Activated T-cell treated with anti-CD3 and anti-CD28 coated beads, Interleukin-2, amount 50 U/mL, for 24 hours (primary cell): ENCODE measurements at regions not wholly inside any gene's neighbourhood (a gene's known extent, or its start where the extent isn't known, plus 50 kb on each side); places are given as distances from the start of the nearest gene placed in this dataset.

Experiments used
- DNase-seq: peaks from one replicate; pipeline ENCODE4 v3.0.0-alpha.2; 2020
- H3K27ac Mint-ChIP-seq: 2 replicates; pipeline ENCODE4 v1.8.0; 2020; ENCODE audit warnings: mild to moderate bottlenecking, mixed read lengths
- H3K27me3 Mint-ChIP-seq: 2 replicates; pipeline ENCODE4 v1.8.0; 2020; ENCODE audit warnings: mixed read lengths
- H3K36me3 Mint-ChIP-seq: 2 replicates; pipeline ENCODE4 v1.8.0; 2020; ENCODE audit warnings: low read depth, mixed read lengths
- H3K4me1 Mint-ChIP-seq: 2 replicates; pipeline ENCODE4 v1.8.0; 2020; ENCODE audit warnings: low read depth, mixed read lengths
- H3K4me3 Mint-ChIP-seq: 2 replicates; pipeline ENCODE4 v1.8.0; 2020; ENCODE audit warnings: mild to moderate bottlenecking, moderate library complexity, mixed read lengths
- H3K9me3 Mint-ChIP-seq: 2 replicates; pipeline ENCODE4 v1.8.0; 2020; ENCODE audit warnings: mixed read lengths

GRCh38 chr1:17991996-17992395, 115.6 kb upstream of the IGSF21 start:
- H3K27ac Mint-ChIP-seq: no peak overlapping the region
- no peak for DNase-seq
- no peaks in the 10 kb centered on the region for H3K4me1 Mint-ChIP-seq
- no peak overlapping the region for H3K4me3 Mint-ChIP-seq
- peaks cover 3% of the 10 kb centered on the region for H3K9me3 Mint-ChIP-seq
- H3K27me3 Mint-ChIP-seq: peaks cover 11% of the 10 kb centered on the region
- H3K36me3 Mint-ChIP-seq: no peaks in the 10 kb centered on the region

DNA sequence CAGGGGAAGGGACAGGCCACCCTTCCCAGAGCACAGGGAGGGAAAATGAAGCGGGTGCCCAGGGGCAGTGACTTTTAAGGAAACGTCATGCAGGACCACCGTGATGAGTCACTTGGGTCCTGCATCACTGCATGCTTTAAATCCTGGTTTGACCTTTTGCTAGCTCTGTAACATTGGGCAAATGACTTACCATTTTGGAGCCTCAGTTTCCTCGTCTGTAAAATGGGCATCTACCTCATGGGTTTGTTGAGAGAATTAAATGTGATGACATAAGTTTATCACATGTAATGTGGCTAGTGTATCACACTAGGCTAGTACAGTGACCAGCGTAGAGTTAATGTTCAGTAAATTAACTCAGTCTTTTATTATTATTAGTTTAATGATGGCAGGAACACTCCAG, 114.8 kb upstream of the IGSF21 start:
- Mint-ChIP-seq H3K27ac (no peak overlapping the region), H3K27me3 (peaks cover 17% of the 10 kb centered on the region), H3K9me3 (peaks cover 3% of the 10 kb centered on the region), H3K36me3 (no peaks in the 10 kb centered on the region), H3K4me3 (no peak overlapping the region), H3K4me1 (no peaks in the 10 kb centered on the region)
- no peak for DNase-seq

- no peak for DNase-seq
- Mint-ChIP-seq H3K27ac (no peak overlapping the region), H3K27me3 (peaks cover 17% of the 10 kb centered on the region), H3K4me1 (no peaks in the 10 kb centered on the region), H3K4me3 (no peak overlapping the region), H3K36me3 (no peaks in the 10 kb centered on the region), H3K9me3 (peaks cover 3% of the 10 kb centered on the region)
Observed at GRCh38 chr1:17994046-17994445, 113.6 kb upstream of the IGSF21 start.

- Mint-ChIP-seq H3K4me1 (no peaks in the 10 kb centered on the region), H3K27ac (no peak overlapping the region), H3K36me3 (no peaks in the 10 kb centered on the region), H3K9me3 (no peaks in the 10 kb centered on the region), H3K27me3 (peaks cover 14% of the 10 kb centered on the region), H3K4me3 (no peak overlapping the region)
- no peak for DNase-seq
Observed at GRCh38 chr1:17995480-17995879, 112.1 kb upstream of the IGSF21 start.

DNA sequence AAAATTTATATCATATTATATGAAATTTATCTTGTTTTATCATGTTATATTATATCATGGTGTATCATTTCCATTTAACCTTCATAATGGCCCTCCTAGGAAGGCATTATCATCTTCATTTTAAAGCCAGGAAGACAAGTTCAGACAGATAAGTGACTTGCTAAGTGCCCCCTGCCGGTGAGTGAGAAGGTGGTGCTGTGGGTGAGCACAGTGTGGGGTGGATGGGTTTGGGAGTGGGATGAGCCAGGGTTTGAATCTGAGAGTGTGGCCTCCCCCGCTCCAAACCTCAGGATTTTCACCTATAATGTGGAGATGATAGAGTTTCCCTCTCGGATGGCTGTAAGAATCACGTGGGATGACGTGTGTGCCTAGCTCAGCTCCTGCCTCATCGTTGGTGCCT, 108.7 kb upstream of the IGSF21 start:
- DNase-seq: no peak
- no peak overlapping the region for H3K4me3 Mint-ChIP-seq
- no peaks in the 10 kb centered on the region for H3K4me1 Mint-ChIP-seq
- H3K27ac Mint-ChIP-seq: no peak overlapping the region
- no peaks in the 10 kb centered on the region for H3K9me3 Mint-ChIP-seq
- H3K27me3 Mint-ChIP-seq: peaks cover 24% of the 10 kb centered on the region
- H3K36me3 Mint-ChIP-seq: no peaks in the 10 kb centered on the region

DNA sequence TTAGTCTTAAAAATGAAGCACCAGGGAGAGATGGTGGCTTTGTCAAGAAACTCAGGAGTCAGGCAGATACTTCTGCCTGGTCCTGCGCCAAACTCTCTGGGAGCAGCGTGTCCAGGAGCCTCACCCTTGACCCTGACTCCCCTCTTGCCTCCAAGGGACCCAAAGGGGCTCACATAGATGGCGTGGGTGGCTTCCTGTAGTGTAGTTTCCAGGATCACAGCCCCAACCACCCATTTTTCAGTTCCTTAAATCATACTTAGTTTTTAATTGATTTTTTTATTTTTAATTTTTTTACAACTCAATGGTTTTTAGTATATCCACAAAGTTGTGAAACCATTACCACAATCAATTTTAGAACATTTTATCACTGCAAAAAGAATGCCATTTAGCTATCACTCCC, 107.7 kb upstream of the IGSF21 start:
- no peaks in the 10 kb centered on the region for H3K4me1 Mint-ChIP-seq
- no peak overlapping the region for H3K27ac Mint-ChIP-seq
- no peak overlapping the region for H3K4me3 Mint-ChIP-seq
- peaks cover 24% of the 10 kb centered on the region for H3K27me3 Mint-ChIP-seq
- DNase-seq: no peak
- H3K36me3 Mint-ChIP-seq: no peaks in the 10 kb centered on the region
- no peaks in the 10 kb centered on the region for H3K9me3 Mint-ChIP-seq

GRCh38 chr1:18001725-18002124, 105.9 kb upstream of the IGSF21 start:
- H3K4me3 Mint-ChIP-seq: no peak overlapping the region
- H3K36me3 Mint-ChIP-seq: no peaks in the 10 kb centered on the region
- H3K27me3 Mint-ChIP-seq: peaks cover 31% of the 10 kb centered on the region
- H3K9me3 Mint-ChIP-seq: no peaks in the 10 kb centered on the region
- H3K4me1 Mint-ChIP-seq: no peaks in the 10 kb centered on the region
- H3K27ac Mint-ChIP-seq: no peak overlapping the region
- DNase-seq: no peak

- DNase-seq: no peak
- no peaks in the 10 kb centered on the region for H3K9me3 Mint-ChIP-seq
- no peaks in the 10 kb centered on the region for H3K36me3 Mint-ChIP-seq
- peaks cover 33% of the 10 kb centered on the region for H3K27me3 Mint-ChIP-seq
- H3K4me1 Mint-ChIP-seq: no peaks in the 10 kb centered on the region
- H3K27ac Mint-ChIP-seq: no peak overlapping the region
- no peak overlapping the region for H3K4me3 Mint-ChIP-seq
Observed at GRCh38 chr1:18004278-18004677, 103.3 kb upstream of the IGSF21 start.

DNA sequence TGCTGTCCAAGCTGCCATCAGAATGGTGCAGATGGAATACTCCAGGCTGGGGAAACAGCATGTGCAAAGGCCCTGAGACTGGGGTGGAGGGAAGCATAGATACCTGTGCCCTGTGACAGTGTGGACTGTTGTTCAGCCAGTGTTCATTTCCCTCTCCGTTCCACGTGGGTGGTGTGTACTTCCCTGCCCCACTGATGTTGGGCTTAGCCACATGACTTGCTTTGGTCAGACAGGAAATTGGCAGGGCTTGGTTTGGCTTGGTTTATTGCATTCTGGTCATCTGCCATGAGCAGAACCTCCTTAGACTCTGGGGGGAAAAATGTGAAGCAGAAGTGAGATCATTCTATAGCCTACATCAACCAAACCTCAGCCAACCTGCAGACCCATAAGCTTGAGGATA, 102.4 kb upstream of the IGSF21 start:
- H3K4me1 Mint-ChIP-seq: no peaks in the 10 kb centered on the region
- peaks cover 35% of the 10 kb centered on the region for H3K27me3 Mint-ChIP-seq
- no peaks in the 10 kb centered on the region for H3K9me3 Mint-ChIP-seq
- H3K27ac Mint-ChIP-seq: no peak overlapping the region
- H3K36me3 Mint-ChIP-seq: no peaks in the 10 kb centered on the region
- H3K4me3 Mint-ChIP-seq: no peak overlapping the region
- DNase-seq: no peak

GRCh38 chr1:18007391-18008041, 100.1 kb upstream of the IGSF21 start:
- no peak overlapping the region for H3K27ac Mint-ChIP-seq
- no peaks in the 10 kb centered on the region for H3K36me3 Mint-ChIP-seq
- H3K4me3 Mint-ChIP-seq: no peak overlapping the region
- DNase-seq: no peak
- no peaks in the 10 kb centered on the region for H3K4me1 Mint-ChIP-seq
- H3K27me3 Mint-ChIP-seq: peaks cover 41% of the 10 kb centered on the region
- H3K9me3 Mint-ChIP-seq: no peaks in the 10 kb centered on the region

- H3K27ac Mint-ChIP-seq: no peak overlapping the region
- H3K27me3 Mint-ChIP-seq: peaks cover 40% of the 10 kb centered on the region
- no peaks in the 10 kb centered on the region for H3K36me3 Mint-ChIP-seq
- no peak overlapping the region for H3K4me3 Mint-ChIP-seq
- H3K9me3 Mint-ChIP-seq: no peaks in the 10 kb centered on the region
- H3K4me1 Mint-ChIP-seq: no peaks in the 10 kb centered on the region
- DNase-seq: no peak
Observed at GRCh38 chr1:18008081-18008480, 99.5 kb upstream of the IGSF21 start.

- H3K27ac Mint-ChIP-seq: no peak overlapping the region
- DNase-seq: no peak
- H3K4me1 Mint-ChIP-seq: no peaks in the 10 kb centered on the region
- peaks cover 35% of the 10 kb centered on the region for H3K27me3 Mint-ChIP-seq
- no peak overlapping the region for H3K4me3 Mint-ChIP-seq
- H3K9me3 Mint-ChIP-seq: no peaks in the 10 kb centered on the region
- H3K36me3 Mint-ChIP-seq: no peaks in the 10 kb centered on the region
Observed at GRCh38 chr1:18009055-18009454, 98.5 kb upstream of the IGSF21 start.

DNA sequence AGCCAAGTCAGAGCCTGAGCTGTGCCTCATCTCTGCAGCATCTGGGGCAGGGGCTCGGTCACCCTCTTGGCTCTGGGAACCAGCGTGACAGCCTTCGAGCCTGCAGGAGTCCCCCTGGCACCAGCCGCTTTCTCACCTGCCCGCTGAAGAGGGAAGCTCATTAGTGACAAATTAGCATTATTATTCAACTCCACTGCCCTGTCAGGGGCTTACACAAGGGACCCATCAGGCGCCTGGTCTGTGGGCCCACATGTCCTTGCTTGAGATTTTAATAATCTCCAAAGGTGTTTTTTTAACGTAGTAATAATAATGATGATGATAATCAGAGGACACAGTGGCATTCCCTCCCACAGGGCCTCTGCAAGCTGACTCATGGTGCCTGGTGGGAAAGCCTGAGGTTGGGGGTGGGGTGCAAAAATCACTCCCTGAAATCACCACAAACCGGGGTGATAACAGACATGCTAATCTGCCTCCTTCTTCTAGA, 98.1 kb upstream of the IGSF21 start:
- Mint-ChIP-seq H3K4me3 (no peak overlapping the region), H3K27me3 (peaks cover 39% of the 10 kb centered on the region), H3K27ac (no peak overlapping the region)

GRCh38 chr1:18010408-18010807, 97.2 kb upstream of the IGSF21 start:
- H3K4me1 Mint-ChIP-seq: no peaks in the 10 kb centered on the region
- H3K9me3 Mint-ChIP-seq: no peaks in the 10 kb centered on the region
- H3K27me3 Mint-ChIP-seq: peaks cover 39% of the 10 kb centered on the region
- no peak overlapping the region for H3K4me3 Mint-ChIP-seq
- H3K36me3 Mint-ChIP-seq: no peaks in the 10 kb centered on the region
- DNase-seq: no peak
- no peak overlapping the region for H3K27ac Mint-ChIP-seq

More for the DNA sequence above, 98.1 kb upstream of the IGSF21 start:
- H3K36me3 Mint-ChIP-seq: no peaks in the 10 kb centered on the region
- H3K9me3 Mint-ChIP-seq: no peaks in the 10 kb centered on the region
- no peaks in the 10 kb centered on the region for H3K4me1 Mint-ChIP-seq
- no peak for DNase-seq

DNA sequence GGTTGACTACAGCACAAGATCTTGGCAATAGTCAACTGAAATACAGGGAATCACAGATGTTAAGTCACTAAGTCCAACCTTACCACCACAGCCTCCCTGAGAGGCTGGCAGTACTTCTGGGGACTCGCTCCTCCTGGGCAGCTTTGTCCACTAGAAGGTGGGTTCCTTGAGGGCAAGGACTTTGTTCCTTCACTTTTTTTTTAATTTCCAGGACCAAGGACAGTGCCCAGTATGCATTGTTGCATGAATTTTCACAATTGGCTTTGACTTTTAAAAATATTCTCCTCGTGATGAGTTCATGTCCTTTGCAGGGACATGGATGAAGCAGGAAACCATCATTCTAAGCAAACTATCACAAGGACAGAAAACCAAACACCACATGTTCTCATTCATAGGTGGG, 96.7 kb upstream of the IGSF21 start:
- Mint-ChIP-seq H3K9me3 (no peaks in the 10 kb centered on the region), H3K4me3 (no peak overlapping the region), H3K36me3 (no peaks in the 10 kb centered on the region), H3K4me1 (no peaks in the 10 kb centered on the region), H3K27me3 (peaks cover 33% of the 10 kb centered on the region), H3K27ac (no peak overlapping the region)
- no peak for DNase-seq

DNA sequence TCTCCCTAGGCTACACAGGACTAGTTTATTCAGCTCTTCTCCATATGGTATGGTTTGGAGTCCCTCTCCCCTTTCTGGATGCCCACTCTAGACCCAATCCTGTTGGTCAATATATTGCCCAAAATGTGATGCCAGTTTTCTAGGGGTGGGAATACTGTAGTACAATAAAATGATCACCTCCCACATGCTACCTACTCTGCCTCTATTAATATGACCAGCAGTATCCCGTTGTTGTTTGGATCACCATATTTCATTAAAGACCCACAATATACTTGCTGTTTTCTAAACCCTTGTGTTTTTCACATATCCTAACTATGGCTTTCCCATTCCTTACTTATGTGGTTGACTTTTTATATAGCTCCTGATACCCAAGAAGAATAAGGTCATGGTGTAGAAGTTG, 95.9 kb upstream of the IGSF21 start:
- H3K36me3 Mint-ChIP-seq: no peaks in the 10 kb centered on the region
- no peaks in the 10 kb centered on the region for H3K4me1 Mint-ChIP-seq
- DNase-seq: no peak
- H3K27me3 Mint-ChIP-seq: peaks cover 30% of the 10 kb centered on the region
- H3K4me3 Mint-ChIP-seq: no peak overlapping the region
- H3K27ac Mint-ChIP-seq: no peak overlapping the region
- H3K9me3 Mint-ChIP-seq: no peaks in the 10 kb centered on the region
